K562 (cell line): ENCODE measurements at regions not wholly inside any gene's neighbourhood (a gene's known extent, or its start where the extent isn't known, plus 50 kb on each side); places are given as distances from the start of the nearest gene placed in this dataset.

Source experiments
- ATAC-seq: fragments of 200-7000 bp; cut with Tn5 transposase; 3 replicates; pipeline ENCODE4 v1.9.1; 2020; ENCODE audit warnings: moderate library complexity
- BruUV-seq: library from RNA; stranded (reverse); fragments of 400-500 nt; replicated peaks from 2 replicates; lab custom pipeline; 2021; lab: Mats Ljungman, UMichigan
- CTCF ChIA-PET: fragments of 300-600 bp; formaldehyde crosslinking; extraction: SDS; loops from one replicate; lab custom pipeline; 2021; ENCODE audit warnings: low intra/inter-chr PET ratio; lab: Yijun Ruan, JAX
- POLR2A ChIA-PET: fragments of 300-600, 350-650 bp; sonication (Branson Sonifier 250); formaldehyde crosslinking; extraction: SDS; loops from one replicate; lab custom pipeline; 2021; ENCODE audit warnings: antibody characterized with exemption, inconsistent platforms; lab: Yijun Ruan, JAX
- DNase-seq, 4 experiments: peaks; one replicate each; pipeline versions ENCODE4 v3.0.0 to v3.0.0-alpha.2; 2011 to 2018; ENCODE audit warnings: low spot score in 3 of 4, mixed read lengths in 3 of 4; ENCODE audit errors: extremely low read depth in 1 of 4
- FAIRE-seq: peaks from 2 replicates; lab custom pipeline; 2011; peaks lifted over from hg19 to GRCh38; lab: Jason Lieb, UNC
- H2AFZ ChIP-seq: 2 replicates; pipeline ENCODE4 v1.6.0; 2011; ENCODE audit warnings: low read depth, low read length, control low read depth, inconsistent platforms
- H3K27ac ChIP-seq: fragments of 200-600 bp; 3 replicates; pipeline ENCODE4 v1.8.0; 2011; ENCODE audit warnings: low read depth, mild to moderate bottlenecking, control low read depth, inconsistent platforms, low read length, moderate library complexity, mixed read lengths; ENCODE audit errors: extremely low read depth
- H3K27me3 ChIP-seq, 2 experiments: fragments of 300-600 bp in 1 of 2; 2 replicates in 1 of 2; 3 replicates in 1 of 2; pipeline versions ENCODE4 v1.6.0 to v1.8.0; 2011; ENCODE audit warnings: inconsistent platforms in 2 of 2, low read length in 2 of 2, mild to moderate bottlenecking in 1 of 2, mixed read lengths in 1 of 2, moderate library complexity in 1 of 2; ENCODE audit not compliant: control insufficient read depth in 2 of 2, insufficient read depth in 2 of 2
- H3K36me3 ChIP-seq: fragments of 300-600 bp; 3 replicates; pipeline ENCODE4 v1.8.0; 2011; ENCODE audit warnings: mild to moderate bottlenecking, low read length, inconsistent platforms; ENCODE audit not compliant: control insufficient read depth, insufficient read depth
- H3K4me1 ChIP-seq, 2 experiments: fragments of 200-600 bp in 1 of 2; replicated peaks in 1 of 2; 2 replicates in 1 of 2; 3 replicates in 1 of 2; pipeline versions ENCODE4 v1.5.1 to v1.8.0; 2011; ENCODE audit warnings: inconsistent platforms in 2 of 2, low read length in 2 of 2, mild to moderate bottlenecking in 1 of 2, mixed read lengths in 1 of 2, moderate library complexity in 1 of 2; ENCODE audit not compliant: control insufficient read depth in 2 of 2, insufficient read depth in 2 of 2
- H3K4me2 ChIP-seq: 2 replicates; pipeline ENCODE4 v1.6.1; 2011; ENCODE audit warnings: low read length, control low read depth, inconsistent platforms, mixed read lengths; ENCODE audit not compliant: insufficient read depth
- H3K4me3 ChIP-seq: fragments of 200-600 bp; sonication (generic), shearing (Covaris generic); 2 replicates; pipeline ENCODE4 v1.5.1; 2016; ENCODE audit warnings: control low read depth, inconsistent platforms
- H3K79me2 ChIP-seq: fragments of 200-600 bp; 3 replicates; pipeline ENCODE4 v1.8.0; 2011; ENCODE audit warnings: low read length, inconsistent platforms; ENCODE audit not compliant: control insufficient read depth, insufficient read depth
- H3K9ac ChIP-seq, 2 experiments: 2 replicates each; pipeline versions ENCODE4 v1.6.0 to v1.6.1; 2011; ENCODE audit warnings: low read depth in 2 of 2, low read length in 2 of 2, control low read depth in 1 of 2, inconsistent platforms in 1 of 2, mild to moderate bottlenecking in 1 of 2, mixed read lengths in 1 of 2; ENCODE audit not compliant: insufficient read depth in 1 of 2
- H3K9me1 ChIP-seq: one replicate; pipeline ENCODE4 v1.6.0; 2011; ENCODE audit warnings: inconsistent platforms, mild to moderate bottlenecking, low read length, moderate library complexity; ENCODE audit not compliant: control insufficient read depth, insufficient read depth
- H3K9me3 ChIP-seq: replicated peaks from 2 replicates; pipeline ENCODE4 v1.5.1; 2011; ENCODE audit warnings: low read depth, low read length, inconsistent platforms; ENCODE audit not compliant: control insufficient read depth, insufficient read depth
- H4K20me1 ChIP-seq: replicated peaks from 2 replicates; pipeline ENCODE4 v1.6.1; 2011; ENCODE audit warnings: low read length, inconsistent platforms, mixed read lengths; ENCODE audit not compliant: control insufficient read depth, insufficient read depth
- ARID1B ChIP-seq: fragments of 450-650 bp; IDR thresholded peaks from 2 replicates; pipeline ENCODE4 v1.6.1; 2016; ENCODE audit warnings: antibody characterized with exemption, mild to moderate bottlenecking, inconsistent platforms
- BCL6 ChIP-seq: fragments of 250-450 bp; sonication (Bioruptor Pico); IDR thresholded peaks from 2 replicates; pipeline ENCODE4 v1.4.0; 2020
- BCLAF1 ChIP-seq, 2 experiments: fragments of 450-650 bp in 1 of 2; IDR thresholded peaks; 2 replicates each; pipeline ENCODE4 v1.6.1; 2011 to 2017; ENCODE audit warnings: low read depth in 2 of 2, antibody characterized with exemption in 1 of 2, borderline replicate concordance in 1 of 2, low read length in 1 of 2, mild to moderate bottlenecking in 1 of 2, mixed read lengths in 1 of 2; ENCODE audit not compliant: control insufficient read depth in 1 of 2
- BRD9 ChIP-seq: fragments of 450-650 bp; IDR thresholded peaks from 2 replicates; pipeline ENCODE4 v1.6.1; 2018; ENCODE audit warnings: low read depth; ENCODE audit not compliant: partially characterized antibody
- CBX2 ChIP-seq: fragments of 200-600 bp; sonication (generic); IDR thresholded peaks from one replicate; pipeline ENCODE4 v1.6.1; 2012; ENCODE audit warnings: mild to moderate bottlenecking, low read length, inconsistent platforms; ENCODE audit not compliant: insufficient read depth, poor library complexity, severe bottlenecking
- RBM15 ChIP-seq: fragments of 200-400 bp; formaldehyde crosslinking; IDR thresholded peaks from 2 replicates; pipeline ENCODE4 v1.6.1; 2018; ENCODE audit warnings: mild to moderate bottlenecking, low read length, moderate library complexity; ENCODE audit not compliant: insufficient read depth
- RBM22 ChIP-seq: fragments of 200-400 bp; formaldehyde crosslinking; IDR thresholded peaks from 2 replicates; pipeline ENCODE4 v1.6.1; 2018; ENCODE audit warnings: low read length, low read depth; ENCODE audit not compliant: poor library complexity, severe bottlenecking
- RERE ChIP-seq: sonication (generic); formaldehyde crosslinking; IDR thresholded peaks from 2 replicates; pipeline ENCODE4 v1.8.0; 2023; ENCODE audit warnings: missing genetic modification reagents, mild to moderate bottlenecking, borderline replicate concordance
- SREBF2 ChIP-seq: sonication (generic); formaldehyde crosslinking; IDR thresholded peaks from 2 replicates; pipeline ENCODE4 v1.4.0; 2020; ENCODE audit warnings: mild to moderate bottlenecking, missing genetic modification reagents
- TEAD2 ChIP-seq: fragments of 450-650 bp; IDR thresholded peaks from 2 replicates; pipeline ENCODE4 v1.6.1; 2016; ENCODE audit warnings: missing genetic modification characterization, control low read depth, missing compliant biosample characterization
- TRIM28 ChIP-seq: fragments of 450-650 bp; IDR thresholded peaks from 2 replicates; pipeline ENCODE4 v1.6.1; 2017
- USF1 ChIP-seq: sonication (generic); formaldehyde crosslinking; IDR thresholded peaks from 2 replicates; pipeline ENCODE4 v1.9.0; 2022; ENCODE audit warnings: mild to moderate bottlenecking, missing genetic modification reagents
- ZNF184 ChIP-seq: sonication (generic); formaldehyde crosslinking; IDR thresholded peaks from 2 replicates; pipeline ENCODE4 v1.5.0; 2020; ENCODE audit warnings: missing genetic modification reagents
- ZNF324 ChIP-seq: fragments of 250-450 bp; sonication (Bioruptor Pico); IDR thresholded peaks from 2 replicates; pipeline ENCODE4 v1.4.0; 2020; ENCODE audit warnings: mild to moderate bottlenecking
- ZNF707 ChIP-seq: fragments of 250-450 bp; sonication (Bioruptor Pico); conservative IDR thresholded peaks from 2 replicates; pipeline ENCODE4 v1.8.0; 2022; ENCODE audit warnings: inconsistent platforms, mild to moderate bottlenecking, moderate library complexity
- WGBS: fragments of 100-300 bp; shearing (Covaris generic); methylation state at CpG from one replicate; pipeline ENCODE4 v1.1.6; 2016; ENCODE audit warnings: low coverage, mixed read lengths; ENCODE audit not compliant: insufficient coverage; ENCODE audit errors: missing lambda C conversion rate; 5-methylcytosine and 5-hydroxymethylcytosine counted together
- in situ Hi-C: fragments of 300-500 bp; cut with MboI; formaldehyde crosslinking; loops from 4 replicates; pipeline ENCODE4 v1.15.0; 2018; ENCODE audit warnings: inconsistent platforms, mixed read lengths
- intact Hi-C: fragments of 100-400 bp; cut with micrococcal nuclease; formaldehyde crosslinking; loops from 2 replicates; pipeline ENCODE4 v1.14.2; 2022

GRCh38 chr13:76756451-76756850 lies 129.8 kb downstream of the KCTD12 start:
- no peak overlapping the region for H2AFZ ChIP-seq
- no peaks in the 10 kb centered on the region for H3K27me3 ChIP-seq
- H3K4me2 ChIP-seq: no peak overlapping the region
- H3K4me1 ChIP-seq: no peaks in the 10 kb centered on the region
- H3K9me1 ChIP-seq: no peaks in the 10 kb centered on the region
- H3K27ac ChIP-seq: no peak overlapping the region
- intact Hi-C loops (no loop called here), in situ Hi-C loops (no loop called here)
- POLR2A ChIA-PET: no interaction called here
- ATAC-seq (no peak), FAIRE-seq (no peak), DNase-seq (no peak)
- no peaks in the 10 kb centered on the region for H3K79me2 ChIP-seq
- CTCF ChIA-PET: no interaction called here
- 0% methylated on average over 1 of the region's 2 CpGs for WGBS
- no peak overlapping the region for H3K9ac ChIP-seq
- no peaks in the 10 kb centered on the region for H3K36me3 ChIP-seq
- no peaks in the 10 kb centered on the region for H3K9me3 ChIP-seq
- H3K4me3 ChIP-seq: no peak overlapping the region
- no TSS peak for BruUV-seq
- H4K20me1 ChIP-seq: no peaks in the 10 kb centered on the region
- TF ChIP-seq TRIM28 (no peak), RBM15 (no peak), BRD9 (no peak), CBX2 (no peak), ZNF324 (CRISPR knock-in tag) (no peak), USF1 (CRISPR knock-in tag) (no peak), ARID1B (no peak), RERE (CRISPR knock-in tag) (no peak), BCLAF1 (IDR thresholded peaks at IDR 0.05; ENCODE audit: borderline replicate concordance in 1 of 2, control insufficient read depth in 1 of 2, low read depth in 2 of 2, low read length in 1 of 2) (no peak), RBM22 (no peak), TEAD2 (no peak), BCL6 (CRISPR knock-in tag) (no peak), SREBF2 (no peak), ZNF707 (CRISPR knock-in tag) (no peak), ZNF184 (CRISPR knock-in tag) (no peak)
